OCI-LY7 (cell line): ENCODE measurements at regions not wholly inside any gene's neighbourhood (a gene's known extent, or its start where the extent isn't known, plus 50 kb on each side); places are given as distances from the start of the nearest gene placed in this dataset.

ENCODE experiments used
- BruUV-seq: library from RNA; stranded (reverse); fragments of 400-500 nt; replicated peaks from 2 replicates; lab custom pipeline; 2021; lab: Mats Ljungman, UMichigan
- CTCF ChIA-PET: fragments of 300-600 bp; sonication (Branson Sonifier 250); formaldehyde crosslinking; loops from one replicate; lab custom pipeline; 2022; ENCODE audit warnings: antibody characterized with exemption; ENCODE audit not compliant: unreplicated experiment; lab: Charles Lee
- POLR2A ChIA-PET: fragments of 300-600 bp; sonication (Branson Sonifier 250); formaldehyde crosslinking; loops from one replicate; lab custom pipeline; 2022; ENCODE audit warnings: antibody characterized with exemption; lab: Charles Lee
- DNase-seq: peaks from one replicate; pipeline ENCODE4 v3.0.0-alpha.2; 2015; ENCODE audit warnings: low spot score
- H2AFZ ChIP-seq: fragments of 200-600 bp; sonication (generic), shearing (Covaris generic); 2 replicates; pipeline ENCODE4 v1.6.1; 2014; ENCODE audit warnings: mild to moderate bottlenecking, antibody characterized with exemption, low read length, moderate library complexity
- H3K27ac ChIP-seq: fragments of 200-600 bp; sonication (generic); 2 replicates; pipeline ENCODE4 v1.5.1; 2014; ENCODE audit warnings: mixed run types, low read depth, mild to moderate bottlenecking, moderate library complexity, low read length, inconsistent platforms; ENCODE audit not compliant: poor library complexity, severe bottlenecking
- H3K36me3 ChIP-seq: fragments of 200-600 bp; sonication (generic); 2 replicates; pipeline ENCODE4 v1.6.1; 2014; ENCODE audit warnings: mild to moderate bottlenecking, antibody characterized with exemption, low read length, moderate library complexity, mixed read lengths; ENCODE audit not compliant: insufficient read depth
- H3K4me1 ChIP-seq: fragments of 200-600 bp; sonication (generic); 2 replicates; pipeline ENCODE4 v1.5.1; 2014; ENCODE audit warnings: mild to moderate bottlenecking, low read length; ENCODE audit not compliant: insufficient read depth, poor library complexity, severe bottlenecking
- H3K4me2 ChIP-seq: fragments of 200-600 bp; sonication (generic); 2 replicates; pipeline ENCODE4 v1.6.1; 2014; ENCODE audit warnings: mild to moderate bottlenecking, low read length
- H3K4me3 ChIP-seq: fragments of 200-600 bp; sonication (generic); 2 replicates; pipeline ENCODE4 v1.5.1; 2014; ENCODE audit warnings: mild to moderate bottlenecking, low read depth, low read length; ENCODE audit not compliant: poor library complexity, severe bottlenecking
- H3K79me2 ChIP-seq: fragments of 200-600 bp; sonication (generic); 2 replicates; pipeline ENCODE4 v1.6.1; 2016; ENCODE audit warnings: low read depth, mild to moderate bottlenecking, low read length, moderate library complexity, mixed read lengths; ENCODE audit not compliant: insufficient read depth
- H3K9me2 ChIP-seq: fragments of 200-600 bp; sonication (generic); 2 replicates; pipeline ENCODE4 v1.6.1; 2016; ENCODE audit warnings: mild to moderate bottlenecking, low read length, mixed read lengths; ENCODE audit not compliant: insufficient read depth
- H3K9me3 ChIP-seq: fragments of 200-600 bp; sonication (generic); 2 replicates; pipeline ENCODE4 v1.6.1; 2014; ENCODE audit warnings: mild to moderate bottlenecking, mixed run types, low read length, mixed read lengths
- H4K20me1 ChIP-seq: fragments of 200-600 bp; sonication (generic); 2 replicates; pipeline ENCODE4 v1.6.1; 2014; ENCODE audit warnings: mild to moderate bottlenecking, antibody characterized with exemption, low read length, moderate library complexity, mixed read lengths; ENCODE audit not compliant: insufficient read depth
- EZH2phosphoT487 ChIP-seq: fragments of 200-600 bp; sonication (generic); IDR thresholded peaks from 2 replicates; pipeline ENCODE4 v1.6.1; 2018; ENCODE audit warnings: low read depth, borderline replicate concordance, mild to moderate bottlenecking, mixed run types, antibody characterized with exemption, low read length, moderate library complexity, mixed read lengths
- intact Hi-C: fragments of 100-400 bp; cut with micrococcal nuclease; formaldehyde crosslinking; loops from one replicate; pipeline ENCODE4 v1.10.0; 2022; ENCODE audit not compliant: unreplicated experiment
- TF ChIP-seq, protein P1 (sequence below): fragments of 200-600 bp; sonication (generic); conservative IDR thresholded peaks from 2 replicates; pipeline ENCODE4 v1.5.1; 2014; ENCODE audit warnings: mild to moderate bottlenecking, antibody characterized with exemption, low read length, moderate library complexity, mixed read lengths

DNA sequence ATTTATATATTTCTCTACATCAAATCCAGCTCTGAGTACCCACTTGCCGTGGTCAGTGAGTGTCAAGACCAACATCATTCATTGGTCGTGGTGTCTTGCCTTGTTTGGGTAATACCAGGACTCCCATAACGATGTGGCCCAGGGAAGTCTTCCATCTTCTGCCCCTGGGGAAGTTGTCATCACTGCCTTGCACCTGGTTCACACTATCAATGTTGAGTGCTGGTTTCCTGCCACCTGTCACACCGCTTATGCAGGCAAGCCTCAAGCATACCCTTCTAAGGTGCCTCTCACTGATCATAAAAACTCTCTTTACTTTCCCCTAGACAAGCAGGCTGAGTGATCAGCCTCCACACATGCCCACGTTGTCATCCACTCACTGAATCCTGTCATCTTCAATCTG, 382.4 kb downstream of the KCTD12 start:
- H3K36me3 ChIP-seq = no peaks in the 10 kb centered on the region
- BruUV-seq = no TSS peak
- ChIA-PET CTCF (no interaction called here), POLR2A (interaction anchor here (1.0 kb wide), 1 partner anchor 10 kb away, joined by 3 read pairs; no protein-coding TSS in a partner anchor)
- H3K79me2 ChIP-seq = no peaks in the 10 kb centered on the region
- no peak overlapping the region for H3K4me3 ChIP-seq
- H4K20me1 ChIP-seq = no peaks in the 10 kb centered on the region
- no peak overlapping the region for H2AFZ ChIP-seq
- peak; percentile 1 for DNase-seq
- H3K27ac ChIP-seq = no peak overlapping the region
- intact Hi-C loops = no loop called here
- H3K4me2 ChIP-seq = no peak overlapping the region
- H3K4me1 ChIP-seq = no peaks in the 10 kb centered on the region
- no peak for TF ChIP-seq EZH2phosphoT487
- TF ChIP-seq, protein P1, sequence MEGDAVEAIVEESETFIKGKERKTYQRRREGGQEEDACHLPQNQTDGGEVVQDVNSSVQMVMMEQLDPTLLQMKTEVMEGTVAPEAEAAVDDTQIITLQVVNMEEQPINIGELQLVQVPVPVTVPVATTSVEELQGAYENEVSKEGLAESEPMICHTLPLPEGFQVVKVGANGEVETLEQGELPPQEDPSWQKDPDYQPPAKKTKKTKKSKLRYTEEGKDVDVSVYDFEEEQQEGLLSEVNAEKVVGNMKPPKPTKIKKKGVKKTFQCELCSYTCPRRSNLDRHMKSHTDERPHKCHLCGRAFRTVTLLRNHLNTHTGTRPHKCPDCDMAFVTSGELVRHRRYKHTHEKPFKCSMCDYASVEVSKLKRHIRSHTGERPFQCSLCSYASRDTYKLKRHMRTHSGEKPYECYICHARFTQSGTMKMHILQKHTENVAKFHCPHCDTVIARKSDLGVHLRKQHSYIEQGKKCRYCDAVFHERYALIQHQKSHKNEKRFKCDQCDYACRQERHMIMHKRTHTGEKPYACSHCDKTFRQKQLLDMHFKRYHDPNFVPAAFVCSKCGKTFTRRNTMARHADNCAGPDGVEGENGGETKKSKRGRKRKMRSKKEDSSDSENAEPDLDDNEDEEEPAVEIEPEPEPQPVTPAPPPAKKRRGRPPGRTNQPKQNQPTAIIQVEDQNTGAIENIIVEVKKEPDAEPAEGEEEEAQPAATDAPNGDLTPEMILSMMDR = no peak
- no peaks in the 10 kb centered on the region for H3K9me3 ChIP-seq
- H3K9me2 ChIP-seq = no peaks in the 10 kb centered on the region

DNA sequence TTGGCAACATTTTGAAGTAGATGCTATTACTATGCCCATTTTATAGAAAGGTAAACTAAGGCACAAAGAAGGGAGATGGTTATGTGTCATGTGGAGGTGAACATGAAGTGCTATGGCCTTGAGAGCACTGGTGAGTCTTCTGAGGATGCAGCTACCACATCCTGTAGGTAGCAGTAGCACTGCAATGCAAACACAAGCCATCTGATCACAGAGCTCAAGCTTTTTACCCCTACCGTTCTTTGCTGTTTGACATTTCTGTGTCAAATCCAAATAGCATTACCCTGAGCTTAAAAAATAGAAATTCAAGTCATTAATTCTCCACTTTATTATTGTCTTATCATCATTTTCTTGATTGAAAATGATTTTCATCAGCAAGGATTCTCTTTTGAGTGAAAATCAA, 382.9 kb downstream of the KCTD12 start:
- Histone ChIP-seq H3K4me2 (no peak overlapping the region), H3K4me3 (no peak overlapping the region), H3K9me3 (no peaks in the 10 kb centered on the region), H3K36me3 (no peaks in the 10 kb centered on the region), H2AFZ (no peak overlapping the region), H3K27ac (no peak overlapping the region), H3K79me2 (no peaks in the 10 kb centered on the region), H3K9me2 (no peaks in the 10 kb centered on the region), H3K4me1 (no peaks in the 10 kb centered on the region), H4K20me1 (no peaks in the 10 kb centered on the region)
- TF ChIP-seq, protein P1 = no peak
- TF ChIP-seq EZH2phosphoT487 = no peak
- ChIA-PET POLR2A (no interaction called here), CTCF (no interaction called here)
- DNase-seq = no peak
- intact Hi-C loops = no loop called here
- BruUV-seq = no TSS peak

DNA sequence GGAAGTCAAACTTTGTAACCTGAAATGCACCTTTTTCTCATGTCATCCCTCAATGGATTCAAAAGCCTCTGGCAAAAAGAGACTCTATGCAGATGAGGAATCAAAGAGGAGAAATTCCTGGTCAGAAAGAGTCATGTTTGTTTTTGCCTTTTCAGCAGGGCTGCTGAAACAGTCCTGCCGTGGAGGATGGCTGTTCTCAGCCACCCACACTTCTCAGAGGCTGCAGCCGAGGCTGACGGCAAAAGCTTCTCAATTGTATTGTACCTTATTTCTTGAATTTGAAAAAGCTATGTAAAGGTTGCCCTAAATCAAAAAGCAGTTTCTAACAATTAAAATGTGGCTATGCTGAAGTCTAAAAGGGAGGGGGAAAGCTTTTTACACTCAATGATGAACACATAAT, 385.3 kb downstream of the KCTD12 start:
- no peak for DNase-seq
- no peaks in the 10 kb centered on the region for H3K79me2 ChIP-seq
- H3K4me3 ChIP-seq = no peak overlapping the region
- intact Hi-C loops = no loop called here
- no peaks in the 10 kb centered on the region for H3K9me3 ChIP-seq
- no peak overlapping the region for H3K27ac ChIP-seq
- POLR2A ChIA-PET = interaction anchor here (0.7 to 1.1 kb wide), 2 partner anchors 10 to 227 kb away, joined by 3 read pairs; no protein-coding TSS in a partner anchor
- CTCF ChIA-PET = no interaction called here
- BruUV-seq = no TSS peak
- TF ChIP-seq, protein P1 = no peak
- TF ChIP-seq EZH2phosphoT487 = no peak
- H3K4me2 ChIP-seq = no peak overlapping the region
- no peaks in the 10 kb centered on the region for H4K20me1 ChIP-seq
- H3K4me1 ChIP-seq = no peaks in the 10 kb centered on the region
- H3K9me2 ChIP-seq = no peaks in the 10 kb centered on the region
- H3K36me3 ChIP-seq = no peaks in the 10 kb centered on the region
- H2AFZ ChIP-seq = no peak overlapping the region
